ENCODE measurements at regions not wholly inside any gene's neighbourhood (a gene's known extent, or its start where the extent isn't known, plus 50 kb on each side); places are given as distances from the start of the nearest gene placed in this dataset.

DNA sequence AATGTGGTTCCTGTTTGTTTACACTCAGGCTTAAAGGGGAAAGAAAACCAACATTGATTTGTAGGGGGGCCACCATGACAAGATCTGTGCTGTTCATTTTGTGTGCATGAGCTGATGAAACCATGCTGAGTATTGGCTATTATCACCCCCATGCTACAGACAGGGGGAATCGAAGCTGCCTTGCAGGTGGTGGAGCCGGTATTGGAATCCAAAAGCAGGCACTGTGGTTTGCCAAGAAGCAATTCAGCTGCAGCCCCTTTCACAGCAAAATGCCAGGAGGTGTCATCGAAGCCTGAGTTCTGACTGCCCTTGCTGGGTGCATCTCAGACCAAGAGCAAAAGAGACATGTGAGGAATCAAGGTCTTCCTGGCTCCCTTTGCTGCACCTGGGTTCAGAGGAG lies 221.9 kb downstream of the UXS1 start:
- Histone ChIP-seq H3K27ac (ENCODE audit: insufficient read length, low read depth, low read length) (no peak overlapping the region), H4K20me1 (ENCODE audit: control insufficient read depth, insufficient read depth, insufficient read length) (no peaks in the 10 kb centered on the region), H3K18ac (ENCODE audit: insufficient read length, low read depth, low read length) (no peak overlapping the region), H4K8ac (replicated peaks; ENCODE audit: insufficient read length, low read depth, low read length) (no peak overlapping the region), H3K56ac (ENCODE audit: insufficient read length, low read depth, low read length) (no peak overlapping the region), H3K23me2 (ENCODE audit: insufficient read length, low read depth, low read length, poor library complexity, severe bottlenecking) (no peaks in the 10 kb centered on the region), H3K9ac (ENCODE audit: extremely low read depth, insufficient read length, low read length) (no peak overlapping the region), H4K91ac (ENCODE audit: insufficient read length, low read depth, low read length) (no peak overlapping the region), H2AFZ (ENCODE audit: low read length) (no peak overlapping the region), H3K79me2 (ENCODE audit: insufficient read depth, low read length) (no peaks in the 10 kb centered on the region), H3K4ac (ENCODE audit: low read depth, low read length) (no peak overlapping the region), H3K27me3 (ENCODE audit: insufficient read depth, low read length) (no peaks in the 10 kb centered on the region), H3K4me1 (ENCODE audit: insufficient read depth, low read length) (no peaks in the 10 kb centered on the region), H2AK5ac (ENCODE audit: insufficient read length, low read length) (no peak overlapping the region), H2BK120ac (ENCODE audit: low read depth, low read length, poor library complexity, severe bottlenecking) (no peak overlapping the region), H3K23ac (ENCODE audit: insufficient read length, low read depth, low read length) (no peak overlapping the region), H2BK15ac (ENCODE audit: low read depth, low read length) (no peak overlapping the region), H3T11ph (ENCODE audit: low read length) (no peak overlapping the region), H2BK12ac (ENCODE audit: insufficient read length, low read depth, low read length) (no peak overlapping the region), H3K79me1 (ENCODE audit: insufficient read depth, low read depth, low read length, poor library complexity, severe bottlenecking) (no peaks in the 10 kb centered on the region), H3K14ac (ENCODE audit: insufficient read depth, low read length) (no peak overlapping the region), H2BK20ac (ENCODE audit: low read depth, low read length, poor library complexity, severe bottlenecking) (no peak overlapping the region), H3K9me3 (ENCODE audit: control insufficient read depth, low read depth, low read length) (no peaks in the 10 kb centered on the region), H4K5ac (ENCODE audit: insufficient read length, low read depth, low read length) (no peak overlapping the region), H3K4me2 (ENCODE audit: insufficient read depth, insufficient read length, low read length) (no peak overlapping the region), H2BK5ac (ENCODE audit: insufficient read length, low read length) (no peak overlapping the region)
- DNase-seq, result no peak
- Mint-ChIP-seq H3K36me3 (ENCODE audit: insufficient read depth in 1 of 3, low read depth in 3 of 3) (peaks cover 0 to 3% (median 0%) of the 10 kb centered on the region in 3 experiments; a peak in 3 of 7 replicates), H3K4me3 (no peak overlapping the region), H3K4me1 (peaks cover 4 to 10% of the 10 kb centered on the region in 2 experiments; a peak in 2 of 4 replicates), H3K27me3 (ENCODE audit: low read depth) (peaks cover 11% of the 10 kb centered on the region), H3K27ac (no peak overlapping the region), H3K9me3 (peaks cover 0 to 5% of the 10 kb centered on the region in 2 experiments; a peak in 2 of 5 replicates)
- WGBS (ENCODE audit: extremely low coverage, insufficient read length, low lambda C conversion rate), result no CpG with 5 or more reads among the region's 3 CpGs
- TF ChIP-seq, protein P1, sequence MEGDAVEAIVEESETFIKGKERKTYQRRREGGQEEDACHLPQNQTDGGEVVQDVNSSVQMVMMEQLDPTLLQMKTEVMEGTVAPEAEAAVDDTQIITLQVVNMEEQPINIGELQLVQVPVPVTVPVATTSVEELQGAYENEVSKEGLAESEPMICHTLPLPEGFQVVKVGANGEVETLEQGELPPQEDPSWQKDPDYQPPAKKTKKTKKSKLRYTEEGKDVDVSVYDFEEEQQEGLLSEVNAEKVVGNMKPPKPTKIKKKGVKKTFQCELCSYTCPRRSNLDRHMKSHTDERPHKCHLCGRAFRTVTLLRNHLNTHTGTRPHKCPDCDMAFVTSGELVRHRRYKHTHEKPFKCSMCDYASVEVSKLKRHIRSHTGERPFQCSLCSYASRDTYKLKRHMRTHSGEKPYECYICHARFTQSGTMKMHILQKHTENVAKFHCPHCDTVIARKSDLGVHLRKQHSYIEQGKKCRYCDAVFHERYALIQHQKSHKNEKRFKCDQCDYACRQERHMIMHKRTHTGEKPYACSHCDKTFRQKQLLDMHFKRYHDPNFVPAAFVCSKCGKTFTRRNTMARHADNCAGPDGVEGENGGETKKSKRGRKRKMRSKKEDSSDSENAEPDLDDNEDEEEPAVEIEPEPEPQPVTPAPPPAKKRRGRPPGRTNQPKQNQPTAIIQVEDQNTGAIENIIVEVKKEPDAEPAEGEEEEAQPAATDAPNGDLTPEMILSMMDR (conservative IDR thresholded peaks at IDR 0.05), result no peak
